Central memory CD4-positive, alpha-beta T cell (primary cell): ENCODE measurements at regions not wholly inside any gene's neighbourhood (a gene's known extent, or its start where the extent isn't known, plus 50 kb on each side); places are given as distances from the start of the nearest gene placed in this dataset.

Source experiments
- DNase-seq: peaks from one replicate; pipeline ENCODE4 v3.0.0; 2022

DNA sequence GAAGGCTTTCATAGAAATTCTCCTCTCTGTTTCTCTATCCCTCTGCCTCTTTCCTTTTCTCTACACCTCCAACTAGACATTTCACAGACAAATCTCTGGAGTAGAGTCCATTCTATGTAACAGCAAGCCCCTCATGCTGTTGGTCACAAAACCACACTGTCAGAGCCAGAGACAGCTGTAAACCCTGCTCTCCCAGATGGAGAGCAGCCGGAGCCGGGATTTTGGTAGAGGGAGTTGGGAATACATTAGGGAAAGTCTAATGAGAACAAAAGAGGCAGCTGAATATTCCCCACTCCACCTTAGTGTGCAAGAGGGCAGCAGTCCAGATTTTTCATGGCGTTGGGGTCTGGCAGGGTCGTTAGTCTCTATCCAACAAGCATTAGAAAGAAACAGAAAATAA, 68.3 kb upstream of the EDN1 start:
- DNase-seq = no peak

DNA sequence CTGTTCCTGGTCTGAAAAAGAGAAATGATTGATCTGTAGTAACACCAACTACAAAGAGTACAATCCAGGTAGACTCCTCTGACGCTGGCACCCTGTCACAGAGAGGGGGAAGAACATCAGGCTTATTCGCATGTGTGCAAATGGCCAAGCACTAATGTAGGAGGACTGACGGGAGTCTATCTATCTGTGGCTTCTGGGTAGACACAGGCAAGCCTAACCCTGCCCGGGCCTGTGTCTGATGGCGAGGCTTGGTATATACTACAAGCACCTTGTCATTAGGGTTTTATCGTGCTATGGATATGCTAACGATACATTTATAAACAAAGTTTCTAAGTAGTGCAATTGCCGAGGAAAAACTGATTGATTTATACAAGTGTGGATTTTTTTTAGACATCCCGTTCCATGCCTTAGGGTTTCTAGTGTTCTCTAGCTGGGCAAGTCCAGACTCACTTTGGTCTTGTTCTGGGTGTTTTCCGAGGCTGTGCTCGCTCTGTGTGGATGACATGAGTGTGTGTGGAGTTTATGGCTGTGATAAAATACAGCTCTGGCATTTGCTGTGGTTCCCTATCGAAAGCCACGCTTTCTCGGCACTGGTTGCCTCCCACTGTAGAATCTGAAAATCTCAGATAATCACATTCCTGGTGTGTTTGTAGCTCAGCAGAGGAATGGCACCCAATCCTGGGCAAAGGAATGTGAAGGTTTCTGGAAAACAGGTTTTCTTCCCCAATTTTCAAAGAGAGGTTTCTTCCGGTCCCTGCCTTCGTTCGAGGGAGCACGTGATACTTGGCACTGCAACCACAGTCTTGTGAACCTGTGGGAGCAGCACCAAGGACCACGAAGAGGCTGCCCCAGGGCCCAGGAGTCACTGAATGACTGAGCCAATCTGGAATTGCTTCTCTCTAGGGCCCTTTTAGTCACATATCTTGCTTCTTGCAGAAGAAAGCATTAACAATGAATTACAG, 67.5 kb upstream of the EDN1 start:
- DNase-seq = no peak

DNA sequence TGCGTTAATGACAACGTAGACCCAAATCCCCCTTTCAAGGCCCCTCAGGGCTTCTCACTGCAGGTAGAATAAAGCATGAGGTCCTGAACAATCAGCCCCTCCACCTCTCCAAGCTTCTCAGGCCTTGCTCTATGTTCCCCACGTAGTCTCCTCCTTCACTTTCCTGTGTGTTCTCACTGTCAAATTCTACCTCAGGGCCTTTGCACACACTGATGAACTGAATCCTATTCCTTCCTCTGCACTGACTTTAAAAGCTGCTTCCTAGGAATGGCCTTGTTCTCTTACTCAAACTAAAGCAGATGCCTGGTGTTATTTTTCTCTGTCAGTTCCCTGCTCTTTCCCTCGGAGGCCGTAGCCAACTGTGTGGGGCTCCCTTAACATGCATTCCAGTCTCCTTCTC, 66.8 kb upstream of the EDN1 start:
- no peak for DNase-seq

DNA sequence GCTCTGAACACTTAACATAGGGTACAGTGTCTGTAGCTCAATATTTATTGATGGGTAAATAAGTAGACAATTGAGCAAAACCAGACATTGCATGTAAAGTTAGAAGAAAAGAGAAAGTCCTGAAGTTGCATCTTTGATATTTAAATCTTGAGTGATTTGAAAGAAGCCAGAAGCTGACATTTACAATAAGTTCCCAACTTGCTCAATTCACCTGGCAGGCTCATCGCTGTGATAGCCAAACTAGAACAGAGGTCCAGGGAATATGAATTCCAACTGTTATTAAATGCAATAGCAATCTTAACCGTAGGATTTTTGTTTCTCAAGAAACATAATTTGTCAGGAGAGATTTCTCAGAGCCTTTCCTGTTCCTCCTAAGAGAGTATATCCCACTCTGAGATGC, 65.9 kb upstream of the EDN1 start:
- no peak for DNase-seq

DNA sequence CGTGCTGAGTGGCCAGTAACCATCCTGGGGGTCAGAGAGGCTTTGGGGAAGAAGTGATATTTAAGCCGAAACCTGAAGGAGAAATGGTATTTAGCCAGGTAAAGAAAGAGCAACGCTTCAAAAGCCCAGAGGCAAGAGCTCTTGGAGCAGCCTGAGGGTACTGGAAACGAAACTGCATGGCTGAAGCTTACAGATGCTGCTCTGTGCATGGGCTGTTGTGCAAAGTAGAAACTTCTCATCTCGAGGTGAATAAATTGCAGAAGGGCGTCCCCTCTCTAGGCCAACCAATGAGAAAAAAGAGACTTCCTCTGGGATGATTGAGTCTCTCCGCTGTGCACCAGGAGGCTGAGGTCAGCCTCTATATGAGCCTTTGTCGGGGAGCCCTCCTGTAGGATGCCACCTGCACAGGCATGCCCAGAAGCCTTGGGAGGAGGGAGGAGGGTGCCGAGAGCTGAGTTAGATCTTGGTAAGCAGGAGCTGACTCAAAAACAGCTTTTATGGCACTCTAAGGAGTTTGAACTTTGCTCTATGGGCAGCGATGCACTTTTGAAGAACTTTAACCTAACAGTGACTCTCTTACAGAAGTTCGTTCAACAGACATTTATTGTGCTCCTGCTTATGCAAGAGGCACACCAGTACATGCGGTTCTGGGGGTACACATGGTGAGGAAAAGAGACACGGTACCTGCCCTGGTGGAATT, 61.6 kb upstream of the EDN1 start:
- DNase-seq = no peak

DNA sequence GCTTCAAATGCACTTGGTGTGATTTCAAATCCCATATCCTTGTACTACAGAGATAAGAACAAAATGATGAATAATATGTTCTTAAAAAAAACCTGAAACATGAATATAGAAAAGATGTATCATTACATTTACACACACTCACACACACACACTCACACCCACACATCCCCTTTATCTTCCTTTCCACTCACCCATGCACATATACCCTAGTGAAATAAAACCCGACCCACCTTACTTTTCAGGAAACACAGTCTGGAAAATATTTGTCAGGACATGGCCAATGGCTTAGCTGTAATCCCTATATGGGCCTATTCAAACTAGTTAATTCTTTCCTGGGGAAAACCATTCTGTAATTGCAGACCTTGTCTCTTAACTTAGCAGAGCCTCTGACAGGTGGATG, 60.8 kb upstream of the EDN1 start:
- no peak for DNase-seq

DNA sequence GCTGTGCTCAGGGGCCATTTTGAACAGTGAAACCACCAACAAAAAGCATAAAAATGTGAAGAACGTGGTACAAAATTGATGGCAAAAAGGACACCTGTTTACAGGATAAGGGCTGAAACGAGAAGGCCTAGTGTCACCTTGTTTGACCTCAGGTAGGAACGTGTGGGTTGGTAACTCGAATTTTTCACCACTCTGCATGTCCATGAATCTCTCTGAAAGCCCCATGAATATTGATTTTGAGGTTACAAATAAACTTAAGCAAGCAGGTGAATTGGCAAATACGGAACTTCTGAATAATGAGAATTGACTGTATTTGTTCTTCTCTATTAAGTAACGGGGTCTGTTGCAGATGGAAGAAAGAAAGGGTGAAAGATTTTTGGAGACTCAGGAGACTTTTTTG, 59.6 kb upstream of the EDN1 start:
- no peak for DNase-seq

DNA sequence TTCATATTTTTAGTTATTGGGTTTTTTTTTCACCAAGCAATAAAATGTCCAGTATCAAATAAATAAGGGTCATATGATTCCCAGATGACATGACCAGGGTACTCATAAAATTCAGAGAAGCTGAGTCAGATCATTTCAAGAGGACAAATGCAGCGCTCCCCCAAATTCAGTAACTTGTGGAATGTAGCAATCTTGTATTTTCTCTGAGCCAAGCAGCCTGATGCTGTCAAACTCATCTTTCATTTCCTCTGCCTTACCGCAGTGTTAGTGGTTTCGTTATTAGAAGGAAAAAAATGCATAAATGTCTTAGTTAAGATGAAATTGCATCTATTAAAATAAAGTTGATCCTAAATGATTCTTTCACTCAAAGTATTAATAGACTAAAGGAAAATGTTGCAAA, 57.8 kb upstream of the EDN1 start:
- no peak for DNase-seq

DNA sequence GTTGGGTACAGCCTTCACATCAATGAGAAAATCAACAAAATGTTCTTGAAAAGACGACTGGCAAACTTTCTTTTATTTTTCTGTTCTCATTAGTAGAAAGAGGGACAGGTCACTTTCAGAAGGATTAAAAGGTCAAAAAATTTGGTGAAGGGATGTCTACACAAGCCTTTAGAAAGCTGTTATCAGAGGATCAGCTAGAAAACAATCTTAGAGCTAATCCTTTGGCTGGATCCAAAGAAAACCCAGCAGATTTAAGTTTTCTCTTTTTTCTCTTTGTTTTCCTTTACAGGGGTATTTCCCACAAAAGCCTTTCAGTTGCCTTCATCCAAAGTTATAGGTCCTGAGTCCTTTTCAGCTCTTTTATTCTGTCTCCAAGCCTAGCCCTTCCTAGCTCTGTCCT, 57.3 kb upstream of the EDN1 start:
- no peak for DNase-seq

DNA sequence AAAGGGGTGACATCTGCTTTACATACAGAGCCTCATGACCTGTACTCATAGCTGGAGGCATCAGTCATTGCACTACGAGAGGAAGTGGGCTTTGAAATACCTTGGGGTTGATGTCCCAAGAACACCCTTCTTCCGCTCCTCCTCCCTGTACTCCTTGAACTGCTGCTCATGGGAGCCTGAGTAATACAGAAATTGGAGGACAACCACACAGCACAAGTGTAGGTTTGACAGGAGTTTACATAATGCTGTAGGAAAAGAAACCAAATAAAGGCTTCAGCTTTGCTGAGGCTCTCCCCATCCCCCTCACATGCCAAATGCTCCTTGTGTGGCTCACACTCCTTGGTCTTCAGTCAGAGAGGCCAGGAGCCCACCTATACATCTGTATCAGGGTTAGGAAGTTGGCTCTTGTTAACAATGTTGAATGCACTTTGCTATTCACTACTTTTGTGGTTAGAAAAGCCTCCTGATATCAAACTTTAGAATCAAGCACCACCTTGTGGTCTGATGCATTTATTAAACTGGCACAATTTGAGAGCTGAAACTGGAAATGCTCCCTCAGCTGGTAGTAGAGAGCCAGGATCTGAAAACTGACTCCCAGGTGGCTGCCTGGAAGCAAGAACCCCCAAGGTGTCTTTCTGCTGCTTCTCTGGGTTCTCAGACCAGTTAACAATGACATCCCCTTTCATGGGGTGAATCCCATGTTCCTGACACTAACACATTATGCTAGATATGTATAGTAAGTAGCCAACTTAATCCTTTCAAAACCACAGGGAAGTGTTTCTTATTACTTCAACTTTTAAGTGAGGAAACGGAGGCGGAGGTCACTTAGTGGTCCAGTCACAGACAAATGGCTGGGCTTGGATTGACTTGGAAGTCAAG, 56.2 kb upstream of the EDN1 start:
- peak; percentile 55 for DNase-seq

DNA sequence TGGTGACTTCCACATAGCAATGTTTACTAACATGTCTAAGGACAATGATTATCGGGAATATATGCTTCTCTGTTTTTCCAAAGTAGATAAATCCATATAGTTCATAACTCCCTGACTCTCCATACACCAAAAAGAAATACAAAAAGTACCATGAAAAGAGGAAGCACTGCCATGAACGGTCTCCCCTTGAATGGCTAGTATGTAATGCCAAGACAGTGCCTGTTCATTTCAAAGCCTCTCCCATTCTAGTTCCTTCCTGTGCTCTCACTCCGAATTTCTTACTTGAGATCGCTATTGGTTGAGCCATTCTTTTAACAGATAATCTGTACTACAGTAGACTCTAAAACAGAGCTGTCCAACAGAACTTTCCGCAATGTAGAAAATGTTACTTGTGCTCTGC, 54.8 kb upstream of the EDN1 start:
- no peak for DNase-seq

DNA sequence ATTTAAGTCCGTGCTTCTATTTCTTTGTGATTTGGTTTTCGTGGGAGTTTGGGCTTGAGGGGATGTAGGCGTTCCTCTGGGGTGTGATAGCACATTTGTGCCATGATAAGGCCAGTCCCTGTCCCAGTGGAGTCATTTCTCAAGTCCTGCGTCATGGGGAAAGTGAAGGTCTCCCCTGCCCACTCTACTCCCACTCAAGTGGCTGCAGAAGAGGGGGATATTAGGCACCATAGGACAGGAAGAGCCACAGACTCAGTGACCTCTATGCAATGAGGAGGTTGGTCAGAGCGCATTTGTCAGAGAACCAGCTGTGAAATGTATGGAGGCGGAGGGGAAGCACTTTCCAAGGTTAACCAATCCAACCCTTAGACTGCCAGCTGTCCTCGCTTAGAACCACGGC, 51.9 kb upstream of the EDN1 start:
- DNase-seq = no peak
